PC-9 (cell line): ENCODE measurements at regions not wholly inside any gene's neighbourhood (a gene's known extent, or its start where the extent isn't known, plus 50 kb on each side); places are given as distances from the start of the nearest gene placed in this dataset.

ENCODE experiments used
- CTCF ChIP-seq: fragments of 200-600 bp; sonication (generic); conservative IDR thresholded peaks from 2 replicates; pipeline ENCODE4 v1.6.1; 2017; ENCODE audit warnings: mixed run types, antibody characterized with exemption, mild to moderate bottlenecking, moderate library complexity
- EZH2 ChIP-seq: fragments of 200-600 bp; sonication (generic); IDR thresholded peaks from 2 replicates; pipeline ENCODE4 v1.8.0; 2017; ENCODE audit warnings: antibody characterized with exemption, low read depth

GRCh38 chr17:36755586-36755985, 154.2 kb downstream of the MRM1 start:
- TF ChIP-seq CTCF: peak; percentile 55
- no peak for TF ChIP-seq EZH2
